Activated CD4-positive, alpha-beta T cell treated with anti-CD3 and anti-CD28 coated beads, Interleukin-2, amount 50 U/mL, for 48 hours (primary cell): ENCODE measurements at regions not wholly inside any gene's neighbourhood (a gene's known extent, or its start where the extent isn't known, plus 50 kb on each side); places are given as distances from the start of the nearest gene placed in this dataset.

Experiments
- DNase-seq, 2 experiments: peaks; one replicate each; pipeline ENCODE4 v3.0.0-alpha.2; 2020

DNA sequence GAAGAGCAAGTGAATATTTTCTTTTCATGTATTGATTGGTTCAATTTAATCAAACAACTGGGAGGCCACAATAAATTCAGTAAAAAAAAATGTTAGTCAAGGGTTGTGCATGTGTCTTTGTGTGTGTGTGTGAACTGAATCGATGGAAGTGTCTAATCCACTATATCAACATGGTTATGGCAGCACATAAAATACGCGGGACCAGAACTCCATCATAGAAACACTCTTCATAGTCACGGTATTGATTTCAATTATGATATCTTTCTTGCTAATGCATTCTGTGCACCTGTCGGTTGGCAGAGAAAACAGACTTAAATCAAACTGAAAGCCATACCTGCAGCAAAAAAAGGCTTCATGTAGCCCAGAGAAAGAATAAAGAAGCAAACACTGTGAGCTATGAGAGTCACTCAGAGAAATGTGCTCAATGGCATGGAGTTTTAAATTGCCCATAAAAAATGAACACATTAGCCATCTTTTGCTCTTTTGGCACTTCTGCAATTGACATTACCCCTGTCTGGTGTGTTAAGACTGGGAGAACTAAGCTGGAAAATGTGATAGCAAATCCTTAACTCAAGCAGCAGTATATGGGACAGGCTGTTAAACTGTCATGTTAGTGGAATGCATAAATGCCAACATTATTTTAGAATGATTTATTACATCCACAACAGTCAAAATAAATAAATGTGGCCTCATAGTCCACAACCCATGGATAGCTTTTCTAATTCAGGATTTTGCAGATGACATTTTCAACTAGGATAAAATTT is 642.4 kb upstream of the C9orf72 start:
- DNase-seq, result no peak

DNA sequence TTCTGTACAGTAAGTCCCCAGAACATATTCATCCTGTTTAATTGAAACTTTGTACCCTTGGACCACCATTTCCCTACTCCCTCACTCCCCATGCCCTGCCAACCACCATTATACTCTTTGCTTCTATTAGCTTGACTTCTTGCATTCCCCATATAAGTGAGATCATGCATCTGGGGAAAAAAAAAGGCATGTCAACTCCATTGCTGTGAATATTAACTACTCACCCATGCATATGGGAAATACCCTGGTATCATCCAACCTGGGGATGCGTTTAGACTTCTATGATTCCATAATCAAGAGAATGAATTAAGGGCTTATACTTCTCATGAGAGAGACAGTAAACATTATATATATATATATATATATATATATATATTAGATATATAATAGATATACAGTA is 659.4 kb upstream of the C9orf72 start:
- no peak for DNase-seq

DNA sequence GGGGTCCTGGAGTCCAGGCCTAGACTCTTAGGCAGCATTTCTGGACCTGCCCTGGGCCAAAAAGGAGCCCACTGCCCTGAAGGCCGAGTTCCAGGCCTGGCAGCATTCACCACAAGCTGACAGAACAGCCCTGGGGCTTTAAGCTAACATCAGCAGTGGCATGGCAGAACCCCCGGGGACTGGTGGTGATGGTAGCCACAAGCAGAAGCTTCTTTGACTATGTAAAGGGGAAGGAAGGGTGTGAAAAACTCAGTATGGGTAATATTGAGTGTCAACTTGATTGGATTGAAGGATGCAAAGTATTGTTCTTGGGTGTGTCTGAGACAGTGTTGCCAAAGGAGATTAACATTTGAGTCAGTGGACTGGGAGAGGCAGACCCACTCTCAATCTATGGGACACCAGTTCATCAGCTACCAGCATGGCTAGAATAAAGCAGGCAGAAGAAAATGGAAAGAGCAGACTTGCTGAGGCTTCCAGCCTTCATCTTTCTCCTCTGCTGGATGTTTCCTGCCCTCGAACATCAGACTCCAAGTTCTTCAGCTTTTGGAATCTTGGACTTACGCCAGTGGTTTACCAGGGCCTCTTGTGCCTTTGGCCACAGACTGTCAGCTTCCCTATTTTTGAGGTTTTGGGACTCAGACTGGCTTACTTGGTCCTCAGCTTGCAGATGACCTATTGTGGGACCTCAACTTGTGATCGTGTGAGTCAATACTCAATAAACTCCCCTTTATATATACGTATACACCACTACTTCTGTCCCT is 661.0 kb upstream of the C9orf72 start:
- no peak for DNase-seq

DNA sequence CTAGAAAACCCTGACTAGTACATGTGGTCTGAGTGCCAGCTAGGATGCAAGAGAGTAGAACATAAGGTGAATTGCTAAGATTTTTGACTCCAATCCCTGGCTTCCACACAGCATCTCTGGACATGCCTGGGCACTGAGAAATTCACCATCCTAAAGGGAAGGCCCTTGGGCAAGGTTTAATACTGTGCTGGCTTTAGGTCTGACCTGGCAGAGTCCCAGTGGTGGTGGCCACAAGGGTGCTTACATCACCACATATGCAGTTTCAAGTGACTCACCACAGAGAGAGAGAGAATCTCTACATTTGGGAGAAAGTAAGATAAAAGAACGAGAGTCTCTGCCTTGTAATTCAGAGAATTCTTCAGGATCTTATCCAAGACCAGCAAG is 661.6 kb upstream of the C9orf72 start:
- no peak for DNase-seq

DNA sequence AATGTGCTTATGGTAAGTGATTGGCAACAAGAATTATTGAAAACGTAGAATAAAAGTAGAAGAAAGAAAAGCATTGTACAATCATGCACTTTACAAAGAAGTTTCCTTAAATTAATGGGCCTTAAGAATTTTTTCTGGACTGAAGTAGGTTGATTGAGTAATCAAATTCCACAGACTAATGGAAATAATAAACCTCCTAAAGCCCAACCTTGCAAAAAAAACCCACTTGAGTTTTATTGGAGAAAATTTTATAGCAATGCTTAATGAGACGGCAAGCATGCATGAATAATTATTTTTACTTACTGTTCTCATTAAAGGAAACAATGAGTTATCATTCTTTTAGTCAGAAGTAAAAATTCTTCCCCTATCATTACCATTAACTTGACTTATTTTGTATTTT is 676.1 kb upstream of the C9orf72 start:
- DNase-seq, result no peak

DNA sequence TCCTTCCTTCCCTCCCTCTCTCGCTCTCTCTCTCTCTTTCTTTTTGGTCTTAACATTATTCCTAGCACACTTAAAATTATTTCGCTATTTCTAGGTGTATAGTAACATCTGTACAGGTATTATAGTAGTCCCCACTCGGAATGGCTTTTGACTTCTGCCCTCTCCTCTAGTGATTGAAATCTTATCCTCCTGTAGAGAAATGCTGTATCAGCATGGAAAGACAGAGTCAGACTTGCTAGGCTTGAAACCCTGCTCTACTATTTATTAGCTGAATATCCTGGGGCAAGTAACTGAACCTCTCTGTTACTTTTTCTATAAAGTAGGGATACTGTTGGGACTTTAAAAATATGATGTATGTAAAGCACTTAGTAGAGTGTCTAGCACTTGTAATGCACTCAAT is 681.9 kb upstream of the C9orf72 start:
- DNase-seq, result no peak

DNA sequence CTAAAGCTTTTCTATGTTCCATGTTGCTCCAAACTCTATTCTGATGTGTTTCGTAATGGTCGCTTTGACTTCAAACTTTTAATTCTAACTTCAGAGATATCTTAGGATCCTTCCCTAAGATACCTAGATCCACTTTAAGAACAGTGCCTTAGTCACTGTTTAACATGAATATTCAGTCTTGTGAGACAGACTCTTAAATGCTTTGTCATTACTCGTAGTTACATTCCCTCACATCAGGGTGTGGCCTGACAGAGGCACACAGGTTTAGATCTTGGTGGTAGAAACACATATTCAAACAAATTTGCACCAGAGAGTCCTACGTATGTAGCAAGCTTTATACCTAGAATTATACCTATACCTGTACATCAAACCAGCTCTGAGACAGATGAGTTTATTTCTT is 687.0 kb upstream of the C9orf72 start:
- no peak for DNase-seq

DNA sequence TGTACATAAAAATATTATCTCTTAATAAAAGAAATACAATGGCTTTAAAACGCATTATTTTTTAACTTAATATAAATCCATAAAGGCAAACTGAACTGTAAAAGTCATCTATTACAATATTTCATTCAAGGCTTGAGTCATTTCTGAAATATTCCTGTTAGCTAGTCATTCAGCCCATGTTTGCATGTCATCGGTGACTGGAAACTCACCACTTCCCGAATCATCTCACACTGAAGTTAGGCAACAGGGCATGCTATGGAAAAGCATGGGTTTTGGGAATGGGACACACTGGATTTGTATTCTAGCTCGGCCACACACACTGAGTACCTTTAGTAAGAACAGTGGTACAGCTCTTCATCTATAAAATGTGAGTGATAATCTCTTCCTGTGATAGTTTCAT is 691.1 kb upstream of the C9orf72 start:
- no peak for DNase-seq

DNA sequence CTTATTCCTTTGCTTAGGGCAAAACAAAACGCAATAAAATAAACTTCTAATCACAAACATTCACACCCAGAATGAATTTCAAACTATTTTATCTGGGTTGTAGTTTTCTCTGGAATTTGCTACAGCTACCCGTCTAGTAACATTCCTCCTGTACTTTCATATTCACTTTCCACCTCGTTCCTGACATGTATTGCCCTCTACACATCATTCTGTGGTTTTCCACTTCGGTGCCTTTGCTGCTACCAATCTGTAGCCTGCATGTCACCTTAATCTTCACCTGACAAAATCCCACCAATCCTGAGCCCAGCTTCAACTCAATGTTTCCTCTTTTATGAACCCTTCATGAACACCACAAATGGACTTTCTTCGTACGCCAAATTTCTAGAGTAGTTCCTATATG is 694.1 kb upstream of the C9orf72 start:
- no peak for DNase-seq

DNA sequence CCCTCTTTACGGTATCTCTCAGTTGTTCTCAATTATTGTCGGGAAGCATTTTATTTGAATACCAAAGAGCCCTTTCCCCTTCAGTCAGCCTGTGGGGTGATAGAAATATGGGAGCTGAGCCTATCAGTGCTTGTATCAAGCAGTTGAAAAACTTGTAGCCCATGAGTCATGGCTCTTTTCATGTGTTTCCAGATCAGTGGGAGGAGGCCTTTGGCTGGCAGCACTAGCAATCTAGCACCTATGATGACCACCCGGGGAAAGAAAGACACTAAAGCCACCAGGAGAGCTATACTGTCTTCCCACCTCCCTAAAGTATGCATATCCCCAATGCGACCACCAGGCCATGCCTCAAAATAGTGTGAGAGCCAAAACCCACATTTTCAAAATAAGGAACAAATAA is 696.9 kb upstream of the C9orf72 start:
- no peak for DNase-seq

DNA sequence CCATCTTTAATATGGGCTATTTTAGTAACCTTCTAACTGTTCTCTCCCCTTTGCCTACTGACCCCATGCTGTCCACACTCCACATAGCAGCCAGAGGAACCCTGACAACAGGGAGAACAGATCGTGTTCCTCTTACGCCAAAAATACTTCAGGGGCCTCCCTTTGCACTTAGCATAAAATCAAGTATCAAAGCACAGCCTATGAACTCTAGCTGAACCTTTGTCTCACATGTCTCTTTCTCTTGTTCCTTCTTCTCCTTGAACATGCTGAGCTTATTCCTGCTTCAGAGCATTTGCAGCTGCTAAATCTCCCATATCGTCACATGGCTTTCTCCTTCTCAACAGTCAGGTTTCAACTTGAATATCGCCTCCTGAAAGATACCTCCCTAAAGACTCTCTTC is 698.8 kb upstream of the C9orf72 start:
- DNase-seq, result no peak

DNA sequence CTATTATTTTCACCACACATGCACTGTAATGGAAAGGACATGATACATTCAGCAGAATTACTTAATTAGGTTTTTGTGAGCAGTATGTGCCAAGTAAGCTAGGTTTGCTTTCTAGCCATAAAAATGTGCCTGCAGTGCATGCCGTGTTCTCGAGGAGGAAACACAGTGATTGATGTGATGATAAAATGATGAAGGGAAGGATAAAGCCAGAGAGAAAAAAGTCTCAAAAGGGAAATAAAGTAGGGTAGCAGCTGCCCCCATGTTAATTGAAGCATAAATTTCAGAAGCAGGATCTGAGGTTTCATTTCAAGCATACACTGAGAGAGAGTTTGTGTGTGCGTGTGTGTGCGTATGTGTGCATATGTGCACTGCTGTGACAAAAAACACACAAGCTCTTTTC is 714.2 kb upstream of the C9orf72 start:
- no peak for DNase-seq

DNA sequence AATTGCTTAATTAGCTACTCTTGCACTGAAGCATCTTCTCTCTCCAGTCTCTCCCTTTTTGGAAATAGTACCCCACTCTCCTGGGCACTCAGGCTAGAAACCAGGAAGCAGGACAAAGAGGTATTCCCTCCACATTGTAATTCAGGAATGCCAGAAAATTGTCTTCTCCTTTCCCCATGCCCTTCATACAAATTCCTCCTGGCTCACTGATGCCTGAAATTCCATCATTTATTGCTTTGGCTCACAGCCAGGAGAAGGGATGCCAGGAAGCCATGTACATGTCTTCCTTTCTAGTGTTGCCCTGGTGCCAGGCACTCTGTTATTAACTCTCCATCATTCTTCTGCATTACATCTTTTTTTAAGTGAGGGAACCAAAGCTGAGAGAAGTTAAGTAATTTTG is 716.5 kb upstream of the C9orf72 start:
- no peak for DNase-seq

DNA sequence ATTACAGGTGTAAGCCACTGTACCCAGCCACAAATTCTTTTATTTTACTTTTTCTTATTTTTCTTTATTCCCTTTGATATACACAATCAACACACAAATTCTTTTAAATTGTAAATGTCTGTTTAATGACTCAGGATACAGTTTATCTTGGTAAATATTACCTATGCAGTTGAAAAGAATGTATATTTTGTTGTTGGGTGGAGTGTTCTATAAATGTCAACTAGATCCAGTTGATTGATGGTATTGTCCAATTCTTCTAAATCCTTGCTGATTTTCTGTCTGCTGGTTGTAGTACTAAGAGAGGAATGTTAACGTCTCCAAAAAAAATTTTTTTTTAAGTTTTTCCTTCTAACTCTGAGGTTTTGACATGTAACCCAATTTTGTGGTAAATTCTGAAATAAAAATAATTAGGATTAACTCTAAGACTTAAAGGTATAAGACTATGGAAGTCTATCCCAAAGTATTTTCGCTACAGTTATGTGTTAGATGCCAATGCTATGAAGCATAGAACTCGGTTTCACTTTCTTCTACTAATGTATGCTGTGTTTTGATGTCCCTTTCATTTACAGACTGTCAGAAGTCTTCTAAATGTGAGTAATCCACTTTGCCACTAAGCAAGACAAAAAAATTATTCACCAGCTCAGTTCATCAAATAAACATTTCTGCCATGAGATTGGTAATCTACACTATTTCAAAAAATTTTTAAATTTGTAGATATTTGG is 720.2 kb upstream of the C9orf72 start:
- no peak for DNase-seq

DNA sequence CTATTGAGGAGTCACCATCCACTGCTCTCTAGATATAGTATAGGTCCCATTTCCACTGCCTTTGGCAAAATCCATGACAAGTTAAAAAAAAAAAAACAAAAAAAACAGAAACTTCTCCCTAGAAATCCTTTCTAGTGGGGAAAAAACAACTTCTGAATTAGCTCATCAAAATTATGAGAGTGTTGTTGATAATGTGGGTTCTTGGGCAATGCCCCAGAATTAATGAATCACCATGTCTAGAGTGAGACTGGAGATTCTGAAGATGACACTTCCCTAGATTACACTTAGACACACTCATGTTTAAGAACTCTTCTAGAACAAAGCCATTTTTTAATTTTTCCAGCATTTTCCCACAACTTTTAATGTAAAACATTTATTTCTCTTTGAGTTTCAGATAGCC is 728.0 kb upstream of the C9orf72 start:
- DNase-seq, result no peak

DNA sequence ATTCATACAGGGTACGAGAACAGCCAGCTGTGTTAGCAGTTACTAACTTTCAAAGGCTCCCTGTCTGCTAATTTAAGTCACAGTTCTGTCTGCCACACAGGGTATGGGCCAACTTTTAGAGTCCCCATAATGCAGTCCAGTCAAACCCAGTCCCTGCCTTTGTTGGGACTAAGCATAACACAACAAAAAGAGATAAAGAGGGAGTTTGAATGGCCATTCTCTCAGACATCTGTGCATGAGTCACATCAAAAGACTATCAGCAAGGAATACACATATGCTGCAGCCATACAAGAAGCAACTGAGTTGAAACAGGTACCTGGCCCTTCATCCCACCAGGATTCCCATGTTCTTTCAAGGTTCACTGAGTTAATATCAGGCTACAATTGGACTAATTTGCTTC is 744.5 kb upstream of the C9orf72 start:
- DNase-seq, result no peak

DNA sequence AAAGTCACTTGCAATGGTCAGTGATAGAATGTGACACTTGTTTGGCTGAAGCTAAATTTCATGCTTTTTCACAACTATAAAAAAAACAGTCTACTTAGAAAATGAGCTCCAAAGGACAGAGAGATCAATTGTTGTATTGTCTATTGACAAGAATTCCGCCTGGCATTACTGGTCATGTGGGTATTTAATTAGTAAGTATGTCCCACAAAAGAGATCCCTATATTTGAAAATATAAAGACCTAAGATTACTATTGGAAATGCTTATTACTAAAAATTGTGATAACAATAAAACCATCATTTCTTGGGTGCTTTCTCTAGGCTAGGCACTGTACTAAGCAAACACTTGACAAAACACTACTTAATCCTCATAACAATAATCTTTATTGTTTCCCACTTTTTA is 745.2 kb upstream of the C9orf72 start:
- DNase-seq, result no peak

DNA sequence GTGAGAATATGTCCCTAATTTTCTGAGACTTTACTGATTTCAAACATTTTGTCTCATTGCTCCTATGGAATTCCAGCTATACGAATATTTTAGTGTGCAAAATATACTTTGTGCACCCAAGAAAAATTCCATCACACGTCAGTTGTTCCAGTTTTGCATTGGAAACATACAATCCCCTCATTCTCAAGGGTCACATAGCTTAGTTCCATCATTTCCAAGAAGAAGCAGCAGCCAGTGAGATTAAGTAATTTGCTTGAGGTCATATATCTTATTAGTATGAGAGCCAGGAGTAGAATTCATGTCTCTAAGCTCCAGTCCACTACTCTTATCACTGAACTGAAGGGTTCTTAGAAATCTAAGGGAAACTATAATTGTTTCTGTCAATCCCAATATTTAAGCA is 746.7 kb upstream of the C9orf72 start:
- DNase-seq, result no peak

DNA sequence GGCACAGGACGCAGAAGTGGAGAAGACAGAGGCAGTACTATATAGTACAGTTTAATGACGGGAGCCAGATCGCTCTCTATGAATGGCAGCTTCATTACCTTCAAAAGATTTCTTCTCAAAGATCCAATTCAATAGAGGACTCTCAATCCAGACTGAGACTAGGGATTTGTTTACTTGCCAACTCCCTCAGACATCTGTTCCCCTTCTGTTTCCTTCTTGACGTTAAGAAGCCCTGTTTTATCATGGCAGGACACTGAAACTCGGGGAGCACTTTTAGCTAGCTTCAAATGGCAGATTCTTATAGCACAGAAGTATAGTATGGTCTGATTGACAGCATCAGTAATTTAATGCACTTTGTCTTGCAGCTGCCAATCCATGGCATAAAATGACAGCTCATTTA is 747.3 kb upstream of the C9orf72 start:
- no peak for DNase-seq

DNA sequence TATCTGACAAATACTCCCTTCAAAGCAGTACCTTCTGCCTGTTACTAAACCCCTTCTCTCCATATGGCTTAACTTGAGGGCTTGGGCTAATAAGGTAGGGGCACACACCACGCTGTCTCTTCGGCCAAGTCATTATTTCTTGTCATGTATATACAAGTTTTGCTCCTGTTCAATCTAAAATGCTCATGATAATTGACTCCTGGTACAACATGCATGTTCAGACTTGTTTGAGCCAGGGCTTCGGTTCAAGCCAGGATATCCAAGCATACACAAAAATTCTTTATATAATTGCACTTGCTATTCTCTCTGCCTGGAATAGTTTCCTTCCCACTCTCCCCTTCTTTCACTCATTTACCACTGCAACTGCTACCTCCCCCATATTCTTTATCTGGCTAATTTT is 756.0 kb upstream of the C9orf72 start:
- DNase-seq, result no peak

DNA sequence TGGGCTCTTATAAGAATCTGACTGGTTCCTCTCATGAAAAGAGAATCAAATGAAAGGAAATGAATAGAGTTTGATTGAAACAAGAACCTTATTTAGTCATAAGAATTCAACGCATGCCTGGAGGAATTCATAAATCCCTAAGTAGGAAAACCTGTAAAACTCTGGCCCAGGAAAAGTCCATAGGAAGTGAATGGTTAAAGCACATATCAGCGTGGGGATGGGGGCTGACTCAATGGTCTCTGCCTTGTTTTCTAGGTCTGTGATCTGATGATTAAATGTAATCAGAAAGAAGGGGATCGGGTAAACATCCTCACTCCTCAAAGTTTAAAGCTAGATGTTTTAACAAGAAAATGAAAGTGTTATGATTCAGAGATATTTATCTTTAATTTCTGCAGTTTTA is 759.4 kb upstream of the C9orf72 start:
- DNase-seq, result no peak

DNA sequence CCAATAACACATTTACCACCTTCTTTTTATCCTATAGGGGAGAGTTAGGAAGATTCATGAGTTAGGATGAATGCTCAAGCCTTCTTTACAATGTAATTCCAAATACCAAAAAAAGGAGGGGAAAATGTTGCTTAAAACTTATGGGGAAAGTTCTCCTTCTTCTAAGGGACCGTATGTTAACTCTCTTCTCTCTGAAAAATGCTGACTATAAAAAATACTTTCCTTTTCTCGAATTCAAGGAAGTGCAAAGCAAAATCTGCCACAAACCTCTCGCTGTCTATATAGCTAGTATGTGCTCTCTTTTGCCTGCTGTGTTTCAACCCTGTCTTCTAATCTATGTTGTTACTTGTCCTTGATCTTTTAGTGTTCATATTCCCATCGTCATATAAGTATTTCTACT is 768.6 kb upstream of the C9orf72 start:
- no peak for DNase-seq

DNA sequence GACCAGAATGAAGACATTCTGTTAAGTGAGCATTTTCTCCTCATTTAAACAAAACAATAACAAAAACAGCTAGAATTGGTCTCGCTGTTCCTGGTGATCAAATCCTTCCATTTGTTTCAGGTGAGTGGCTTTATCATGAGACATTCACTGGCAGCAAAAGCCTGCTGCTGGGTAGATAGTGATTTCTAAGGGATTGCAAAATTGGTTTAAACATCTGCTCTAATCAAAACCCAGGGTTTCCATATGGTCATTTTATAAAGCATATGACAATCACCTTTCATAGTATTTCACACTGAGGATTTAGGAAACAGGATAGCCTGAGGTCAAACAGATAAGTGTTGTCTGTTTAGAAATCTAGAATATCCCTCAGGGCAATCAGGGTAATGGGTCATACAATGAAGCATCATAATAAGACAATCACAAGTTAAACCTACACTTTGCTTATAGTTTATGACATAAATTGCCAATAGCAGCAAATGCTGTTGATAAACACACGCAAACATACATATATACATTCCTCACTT is 769.6 kb upstream of the C9orf72 start:
- DNase-seq, result no peak

DNA sequence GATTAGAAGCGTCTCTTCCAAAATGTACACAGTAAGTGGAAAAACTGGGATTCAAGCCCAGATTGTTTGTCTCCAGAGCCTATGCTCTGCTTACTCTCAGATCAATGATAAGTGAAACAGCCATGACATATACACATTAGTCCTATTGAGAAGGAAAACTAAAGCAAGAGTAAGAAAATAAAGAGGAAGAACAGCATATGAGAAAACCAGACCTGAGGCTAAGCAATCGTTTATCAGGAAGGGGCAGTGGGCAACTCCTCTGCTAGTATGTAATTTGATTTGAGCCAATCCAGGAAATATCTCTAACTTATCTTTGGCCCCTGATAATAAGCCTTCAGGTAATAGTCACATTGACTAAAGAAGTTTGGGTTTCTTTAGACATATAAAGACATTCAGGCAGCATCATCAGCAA is 789.9 kb upstream of the C9orf72 start:
- no peak for DNase-seq
